Psoas muscle (tissue), 7 donors: ENCODE measurements at regions not wholly inside any gene's neighbourhood (a gene's known extent, or its start where the extent isn't known, plus 50 kb on each side); places are given as distances from the start of the nearest gene placed in this dataset.

ENCODE experiments used
- ATAC-seq, 4 donors: fragments of 200-7000 bp; cut with Tn5 transposase; one replicate each; pipeline ENCODE4 v1.9.1; 2020; ENCODE audit warnings: moderate library complexity in 3 of 4, mild to moderate bottlenecking in 2 of 4
- DNase-seq, 2 donors: peaks; one replicate each; pipeline ENCODE4 v3.0.0-alpha.2; 2020
- H3K27ac ChIP-seq: fragments of 200-600 bp; one replicate; pipeline ENCODE4 v1.8.0; 2022
- H3K27me3 ChIP-seq, 3 donors: fragments of 200-600 bp in 1 of 3; one replicate each; pipeline versions ENCODE4 v1.6.1 to v1.8.0; 2013 to 2022; ENCODE audit warnings: low read length in 2 of 3, mild to moderate bottlenecking in 2 of 3, moderate library complexity in 1 of 3; ENCODE audit not compliant: insufficient read depth in 3 of 3
- H3K36me3 ChIP-seq, 2 donors: fragments of 200-600 bp in 1 of 2; one replicate each; pipeline versions ENCODE4 v1.6.1 to v1.8.0; 2013 to 2022; ENCODE audit warnings: low read depth in 1 of 2, mild to moderate bottlenecking in 1 of 2, moderate library complexity in 1 of 2; ENCODE audit not compliant: insufficient read depth in 1 of 2
- H3K4me1 ChIP-seq: fragments of 200-600 bp; one replicate; pipeline ENCODE4 v1.8.0; 2022
- H3K4me3 ChIP-seq: fragments of 200-600 bp; one replicate; pipeline ENCODE4 v1.8.0; 2022; ENCODE audit warnings: mild to moderate bottlenecking
- H3K9me3 ChIP-seq: fragments of 200-600 bp; one replicate; pipeline ENCODE4 v1.8.0; 2022
- WGBS, 3 donors: extraction: QIAGEN DNeasy Blood & Tissue Kit; methylation state at CpG; one replicate each; pipeline versions ENCODE4 v1.1.6 to v1.1.7; 2013; 5-methylcytosine and 5-hydroxymethylcytosine counted together
- intact Hi-C, 2 donors: fragments of 100-400 bp; cut with DNase I; formaldehyde crosslinking; loops; one replicate each; pipeline versions ENCODE4 v1.11.0 to v1.14.2; 2022
- TF ChIP-seq, protein P1 (sequence below): fragments of 200-600 bp; IDR thresholded peaks from one replicate; pipeline ENCODE4 v1.8.0; 2022; ENCODE audit warnings: antibody characterized with exemption
- donor health status: healthy with polysubstance abuse.
- donor health status: DM: no; HTN: no; CAD: no; lungs with moderate emphysema.
- donor health status: Bipolar disorder and iron deficiency.
- donor health status: healthy.
- donor health status: DM: yes; HTN: yes; CAD: no.
- donor health status: DM: no; HTN: no; CAD: no.
- donor health status: DM: yes; HTN: yes; CAD: no.

DNA sequence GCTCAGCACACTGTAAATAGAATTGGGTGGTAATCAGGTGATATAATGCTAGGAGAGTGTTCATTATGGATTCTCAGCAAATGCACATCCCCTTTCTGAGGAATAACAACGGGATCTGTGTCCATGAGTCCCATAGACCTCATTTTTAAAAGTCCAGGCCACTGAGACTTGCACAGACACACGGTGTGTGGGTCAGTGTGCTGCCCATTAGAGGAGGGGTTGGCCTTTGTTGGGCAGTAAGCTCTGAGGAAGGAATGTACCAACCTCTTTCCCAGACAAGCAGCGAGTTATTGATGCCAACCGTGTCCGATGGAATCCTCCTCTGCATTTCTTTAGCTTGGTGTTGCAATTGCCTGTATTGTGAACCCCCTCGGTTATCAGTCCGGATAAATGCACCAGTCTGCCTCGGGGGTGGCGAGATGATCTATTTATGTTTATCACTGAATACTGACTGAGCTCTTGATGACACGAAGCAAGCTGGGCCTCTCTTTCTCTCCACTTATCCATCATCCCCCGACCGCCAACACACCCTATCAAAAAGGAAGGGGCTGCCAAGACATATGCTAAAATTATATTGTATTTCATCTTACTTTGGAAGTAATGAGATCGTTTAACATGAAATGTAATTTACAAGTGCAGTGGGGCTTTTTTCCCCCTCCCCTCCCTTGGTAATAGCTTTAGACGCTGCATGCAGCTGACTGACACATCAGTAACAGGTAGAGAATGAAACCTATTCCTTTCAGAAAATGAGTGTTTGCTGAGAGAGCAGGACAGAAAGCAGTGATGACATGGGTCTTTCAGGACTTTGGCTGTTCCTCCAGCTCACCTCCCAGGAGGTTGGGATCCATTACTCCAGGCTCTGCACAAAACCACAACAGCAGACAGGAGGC, 126.6 kb upstream of the ST8SIA2 start:
- ATAC-seq: no peak
- intact Hi-C loops: no loop called here
- Histone ChIP-seq H3K4me3 (no peak overlapping the region), H3K36me3 (no peaks in the 10 kb centered on the region), H3K4me1 (no peaks in the 10 kb centered on the region), H3K27ac (no peak overlapping the region), H3K9me3 (peaks cover 4% of the 10 kb centered on the region), H3K27me3 (peaks cover 0 to 4% (median 0%) of the 10 kb centered on the region in 3 donors)
- 71 to 72% (median 71%) methylated on average over 14 of the region's 14 CpGs for WGBS, 3 donors
- TF ChIP-seq, protein P1, sequence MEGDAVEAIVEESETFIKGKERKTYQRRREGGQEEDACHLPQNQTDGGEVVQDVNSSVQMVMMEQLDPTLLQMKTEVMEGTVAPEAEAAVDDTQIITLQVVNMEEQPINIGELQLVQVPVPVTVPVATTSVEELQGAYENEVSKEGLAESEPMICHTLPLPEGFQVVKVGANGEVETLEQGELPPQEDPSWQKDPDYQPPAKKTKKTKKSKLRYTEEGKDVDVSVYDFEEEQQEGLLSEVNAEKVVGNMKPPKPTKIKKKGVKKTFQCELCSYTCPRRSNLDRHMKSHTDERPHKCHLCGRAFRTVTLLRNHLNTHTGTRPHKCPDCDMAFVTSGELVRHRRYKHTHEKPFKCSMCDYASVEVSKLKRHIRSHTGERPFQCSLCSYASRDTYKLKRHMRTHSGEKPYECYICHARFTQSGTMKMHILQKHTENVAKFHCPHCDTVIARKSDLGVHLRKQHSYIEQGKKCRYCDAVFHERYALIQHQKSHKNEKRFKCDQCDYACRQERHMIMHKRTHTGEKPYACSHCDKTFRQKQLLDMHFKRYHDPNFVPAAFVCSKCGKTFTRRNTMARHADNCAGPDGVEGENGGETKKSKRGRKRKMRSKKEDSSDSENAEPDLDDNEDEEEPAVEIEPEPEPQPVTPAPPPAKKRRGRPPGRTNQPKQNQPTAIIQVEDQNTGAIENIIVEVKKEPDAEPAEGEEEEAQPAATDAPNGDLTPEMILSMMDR: no peak
- no peak for DNase-seq

DNA sequence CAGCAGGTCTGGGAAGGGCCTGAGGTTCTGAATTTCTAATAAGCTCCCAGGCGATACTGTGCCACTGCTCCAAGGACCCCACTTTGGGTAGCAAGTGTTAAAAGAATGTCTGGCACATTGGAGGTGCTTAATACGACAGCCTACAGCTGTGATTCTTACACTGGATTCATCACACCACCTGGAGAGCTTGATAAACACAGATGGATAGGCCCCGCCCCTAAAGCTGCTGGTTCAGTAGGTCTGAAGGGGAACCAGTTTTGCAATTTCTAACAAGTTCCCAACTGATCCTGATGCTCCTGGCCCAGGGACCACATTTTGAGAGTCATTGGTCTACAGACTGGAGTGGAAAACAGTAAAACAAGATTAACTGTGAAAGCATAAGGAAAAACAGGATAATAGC, 124.8 kb upstream of the ST8SIA2 start:
- Histone ChIP-seq H3K9me3 (no peaks in the 10 kb centered on the region), H3K4me3 (no peak overlapping the region), H3K27ac (no peak overlapping the region), H3K36me3 (no peaks in the 10 kb centered on the region), H3K27me3 (peaks cover 0 to 7% (median 0%) of the 10 kb centered on the region in 3 donors), H3K4me1 (no peaks in the 10 kb centered on the region)
- TF ChIP-seq, protein P1: no peak
- WGBS, 3 donors: 69 to 79% (median 76%) methylated on average over 3 of the region's 3 CpGs
- intact Hi-C loops: no loop called here
- ATAC-seq: no peak
- no peak for DNase-seq

DNA sequence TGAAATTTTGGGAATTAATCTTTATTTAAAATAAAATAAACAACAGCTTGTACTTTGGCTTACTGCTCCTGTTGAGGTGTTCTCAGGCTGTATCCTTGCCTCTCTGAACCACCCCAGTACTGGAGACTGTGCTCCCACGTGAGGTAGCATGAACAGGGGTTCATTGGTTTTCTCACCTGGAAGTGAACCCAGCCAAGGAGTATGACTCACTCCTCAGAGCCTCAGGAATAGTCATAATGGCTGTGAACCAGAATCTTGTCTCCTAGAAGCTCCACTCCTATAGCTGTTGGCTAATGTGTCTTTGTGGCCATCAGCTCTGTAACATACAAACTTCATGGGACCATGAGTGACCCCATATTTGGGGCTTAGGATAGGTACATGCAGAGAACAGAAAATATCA, 122.5 kb upstream of the ST8SIA2 start:
- H3K27ac ChIP-seq: no peak overlapping the region
- ATAC-seq (no peak), DNase-seq (no peak)
- 76 to 81% (median 79%) methylated on average over 1 of the region's 1 CpG for WGBS, 3 donors
- H3K9me3 ChIP-seq: no peaks in the 10 kb centered on the region
- peaks cover 0 to 3% (median 0%) of the 10 kb centered on the region in 3 donors for H3K27me3 ChIP-seq
- no peaks in the 10 kb centered on the region for H3K4me1 ChIP-seq
- TF ChIP-seq, protein P1: no peak
- H3K4me3 ChIP-seq: no peak overlapping the region
- H3K36me3 ChIP-seq: no peaks in the 10 kb centered on the region
- intact Hi-C loops: no loop called here

DNA sequence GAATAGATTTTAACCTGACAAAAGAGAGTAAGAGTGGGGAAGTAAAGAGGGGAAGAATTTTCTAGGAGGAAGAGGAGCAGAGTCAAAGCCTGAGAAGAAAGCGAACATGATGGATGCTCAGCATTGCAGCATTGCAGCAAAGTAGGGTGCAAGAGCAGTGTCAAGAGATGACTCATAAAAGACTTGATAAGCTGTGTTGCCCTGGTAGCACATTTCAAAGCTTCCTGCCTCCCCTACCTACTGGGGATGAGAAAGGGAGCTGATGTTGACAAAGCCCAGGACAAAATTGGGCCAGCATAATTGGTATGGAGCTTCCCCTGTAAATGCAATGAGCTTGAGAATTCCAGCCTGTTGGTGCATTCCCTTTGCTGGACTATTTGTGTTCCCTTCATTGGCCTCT, 121.6 kb upstream of the ST8SIA2 start:
- Histone ChIP-seq H3K4me1 (no peaks in the 10 kb centered on the region), H3K4me3 (no peak overlapping the region), H3K36me3 (no peaks in the 10 kb centered on the region), H3K27me3 (peaks cover 0 to 3% (median 0%) of the 10 kb centered on the region in 3 donors), H3K9me3 (no peaks in the 10 kb centered on the region), H3K27ac (no peak overlapping the region)
- ATAC-seq: no peak
- TF ChIP-seq, protein P1: no peak
- WGBS, 3 donors: 96 to 100% (median 98%) methylated on average over 1 of the region's 1 CpG
- intact Hi-C loops: no loop called here
- no peak for DNase-seq
